ENCODE measurements at regions not wholly inside any gene's neighbourhood (a gene's known extent, or its start where the extent isn't known, plus 50 kb on each side); places are given as distances from the start of the nearest gene placed in this dataset.

- no peak for DNase-seq
These were observed 617.3 kb upstream of the ZEB2 start for GRCh38 chr2:145137211-145137610.

DNA sequence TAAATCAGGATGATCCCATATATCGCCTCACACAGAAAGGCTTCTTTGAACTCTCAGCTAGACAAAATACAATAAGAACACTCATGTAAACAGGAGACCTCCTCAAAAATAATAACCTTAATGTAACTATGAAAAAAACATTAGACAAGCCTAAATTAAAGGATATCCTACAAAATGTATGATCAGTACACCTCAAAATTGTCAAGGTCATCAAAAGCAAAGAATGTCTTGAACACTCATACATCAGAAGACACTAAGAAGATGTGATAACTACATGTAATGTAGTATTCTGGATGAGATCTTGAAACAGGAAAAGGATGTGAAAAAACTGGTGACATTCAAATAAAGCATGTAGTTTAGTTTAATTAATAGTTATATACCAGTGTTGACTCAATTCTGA lies 616.8 kb upstream of the ZEB2 start:
- DNase-seq = no peak

- DNase-seq = no peak
These were observed 606.2 kb upstream of the ZEB2 start for GRCh38 chr2:145126146-145126545.

- no peak for DNase-seq
These were observed 604.2 kb upstream of the ZEB2 start for GRCh38 chr2:145124085-145124484.

GRCh38 chr2:145123606-145124005 lies 603.7 kb upstream of the ZEB2 start:
- no peak for DNase-seq

GRCh38 chr2:145119225-145119624 lies 599.3 kb upstream of the ZEB2 start:
- DNase-seq = no peak

GRCh38 chr2:145116834-145117725 lies 597.2 kb upstream of the ZEB2 start:
- DNase-seq = no peak

GRCh38 chr2:145116056-145116455 lies 596.1 kb upstream of the ZEB2 start:
- no peak for DNase-seq

- DNase-seq = no peak
These were observed 594.8 kb upstream of the ZEB2 start for GRCh38 chr2:145114726-145115125.

DNA sequence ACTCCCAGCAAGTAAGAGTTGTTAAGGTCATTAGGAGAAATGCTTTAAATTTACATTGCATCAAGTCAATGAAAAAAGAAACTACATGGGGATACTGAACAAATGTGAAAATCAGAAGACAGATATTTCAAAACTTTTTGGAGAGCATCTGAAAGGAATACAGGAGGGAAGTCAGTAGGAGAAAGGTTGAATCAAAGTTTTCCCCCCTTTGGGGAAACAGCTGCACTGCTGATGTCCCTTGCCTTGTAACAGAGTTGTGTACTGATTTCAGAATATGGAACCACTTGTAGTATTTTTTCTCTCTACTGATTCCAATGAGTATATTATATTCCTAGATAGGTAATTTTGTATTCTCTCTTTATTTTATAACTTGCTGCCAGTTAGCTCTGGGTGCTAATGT lies 592.5 kb upstream of the ZEB2 start:
- no peak for DNase-seq

DNA sequence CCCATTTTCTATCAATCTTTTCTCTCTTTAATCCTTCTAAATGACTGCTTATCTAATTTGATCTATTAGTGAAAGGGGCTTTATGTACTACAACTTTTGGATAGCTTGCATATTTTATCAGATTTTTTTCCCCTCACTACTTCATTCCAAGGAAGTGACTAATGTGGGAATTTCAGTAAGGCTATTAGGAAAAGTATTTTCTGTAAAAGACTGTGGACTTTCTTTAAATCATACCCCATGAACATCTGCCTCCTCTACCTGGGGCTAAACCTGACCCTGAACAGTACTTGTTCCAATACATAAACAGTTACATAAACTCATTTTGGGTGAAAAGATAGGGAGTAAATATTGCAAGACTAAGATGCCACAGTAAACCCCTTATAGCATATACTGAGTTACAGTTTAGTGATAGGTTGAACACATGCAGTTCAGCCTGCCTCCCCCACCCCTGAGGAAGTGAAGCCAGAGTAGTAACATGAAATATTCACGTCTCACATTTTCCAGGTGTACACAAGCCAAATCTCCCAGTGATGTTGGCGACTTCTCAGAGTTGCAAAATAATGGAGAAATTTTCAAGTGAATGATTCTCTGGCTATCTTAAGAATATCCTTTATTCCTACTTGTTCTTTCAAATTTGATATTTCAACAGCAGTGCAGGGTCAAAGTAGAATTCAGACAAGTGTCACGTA lies 590.9 kb upstream of the ZEB2 start:
- no peak for DNase-seq

DNA sequence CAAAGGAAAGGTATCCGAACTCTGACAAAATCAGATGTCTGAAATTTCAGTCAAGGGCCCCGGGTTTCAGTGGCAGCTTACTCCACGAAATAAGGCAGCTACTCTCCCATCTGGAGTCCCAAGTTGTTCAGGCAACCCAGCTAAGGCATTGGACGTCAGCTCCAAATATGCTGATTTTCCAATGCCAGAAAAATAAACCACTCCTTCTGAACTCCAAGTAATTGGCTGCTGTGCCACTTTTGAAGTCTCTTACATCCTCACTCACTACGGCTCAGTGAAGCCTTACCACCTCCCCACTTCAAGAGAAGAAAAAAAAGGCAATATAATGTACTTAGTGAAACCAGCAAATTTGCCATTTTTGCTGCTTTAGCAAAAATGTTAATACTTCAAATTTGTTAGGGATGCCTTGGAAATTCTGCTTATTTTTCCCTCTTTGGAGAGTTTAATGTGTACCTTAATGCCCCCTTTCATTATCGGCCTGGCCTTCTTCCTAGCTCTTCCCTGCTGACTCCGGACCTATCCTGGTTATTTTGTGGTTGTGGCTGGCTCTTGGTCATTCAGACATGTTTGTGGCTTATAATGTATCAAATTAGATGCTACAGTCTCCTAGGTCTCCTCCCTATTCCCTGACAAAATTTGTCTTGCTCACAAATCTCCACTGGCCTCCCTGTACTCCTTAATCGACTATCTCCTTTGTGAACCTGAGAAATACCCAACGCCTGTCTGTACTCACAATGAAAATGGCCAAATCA lies 589.2 kb upstream of the ZEB2 start:
- DNase-seq = no peak

- no peak for DNase-seq
These were observed 588.5 kb upstream of the ZEB2 start for GRCh38 chr2:145108361-145108778.

- no peak for DNase-seq
These were observed 586.4 kb upstream of the ZEB2 start for GRCh38 chr2:145106293-145106692.

DNA sequence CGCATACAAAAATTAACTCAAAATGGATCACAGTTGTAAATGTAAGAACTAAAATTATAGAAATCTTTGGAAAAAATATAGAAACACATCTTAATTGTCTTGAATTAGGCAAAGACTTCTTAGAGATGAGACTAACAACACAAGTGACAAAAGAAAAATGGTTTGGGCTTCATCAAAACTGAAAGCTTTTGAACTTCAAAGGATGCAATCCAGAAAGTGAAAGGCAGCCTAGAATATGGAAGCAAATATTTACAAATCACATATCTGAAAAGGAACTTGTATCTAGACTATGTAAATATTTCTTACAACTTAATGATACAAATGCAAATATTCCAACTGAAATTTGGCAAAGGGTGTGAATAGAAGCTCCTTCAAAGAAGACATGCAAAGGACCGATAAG lies 582.8 kb upstream of the ZEB2 start:
- DNase-seq = no peak

GRCh38 chr2:145100301-145100700 lies 580.4 kb upstream of the ZEB2 start:
- no peak for DNase-seq

- no peak for DNase-seq
These were observed 576.7 kb upstream of the ZEB2 start for GRCh38 chr2:145096582-145096981.

- no peak for DNase-seq
These were observed 575.9 kb upstream of the ZEB2 start for GRCh38 chr2:145095641-145096435.

DNA sequence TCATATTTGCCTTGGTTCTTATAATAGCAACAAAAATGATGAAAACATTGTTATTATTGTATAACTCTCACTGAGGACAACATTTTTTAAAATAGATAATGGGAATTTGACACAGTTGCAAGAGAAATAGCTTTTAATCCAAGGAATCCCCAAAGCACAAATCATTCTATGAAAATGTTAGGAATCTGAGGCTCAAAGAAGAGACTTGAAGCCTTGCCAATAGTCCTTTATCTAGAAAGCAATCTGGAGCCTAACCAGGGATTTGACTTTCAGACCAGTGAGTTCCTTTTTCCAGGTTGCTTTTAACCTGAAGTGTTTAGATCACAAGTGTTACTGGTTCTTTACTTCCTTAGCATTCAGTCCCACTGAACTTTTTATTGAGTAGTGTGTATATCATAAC lies 574.5 kb upstream of the ZEB2 start:
- DNase-seq = no peak

- no peak for DNase-seq
These were observed 572.0 kb upstream of the ZEB2 start for GRCh38 chr2:145091967-145092366.

- no peak for DNase-seq
These were observed 571.2 kb upstream of the ZEB2 start for GRCh38 chr2:145090841-145091761.

- no peak for DNase-seq
These were observed 568.8 kb upstream of the ZEB2 start for GRCh38 chr2:145088756-145089155.
